ENCODE measurements at regions not wholly inside any gene's neighbourhood (a gene's known extent, or its start where the extent isn't known, plus 50 kb on each side); places are given as distances from the start of the nearest gene placed in this dataset.

DNA sequence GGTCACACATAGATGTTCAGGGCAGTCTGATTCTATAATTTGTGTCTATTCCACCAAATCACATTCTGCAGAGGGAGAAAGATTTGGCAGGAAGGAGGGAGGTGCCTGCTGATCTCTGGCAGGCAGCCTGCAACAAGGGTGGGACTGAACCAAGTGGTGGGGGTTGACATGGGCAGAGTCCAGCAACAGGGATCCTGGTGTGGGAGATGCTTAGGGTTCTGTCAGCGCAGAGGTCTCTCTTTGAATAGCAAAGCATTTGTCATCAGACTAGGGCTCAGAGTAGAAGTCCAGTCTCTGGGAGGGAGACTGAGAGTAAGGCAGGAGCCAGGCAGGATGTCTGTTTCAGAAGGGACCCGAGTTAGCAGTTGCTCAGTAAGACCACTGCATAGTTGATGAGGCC is 94.6 kb downstream of the UTP18 start:
- ATAC-seq (no peak), DNase-seq (no peak)
- WGBS, 3 donors: 53 to 70% (median 54%) methylated on average over 2 of the region's 2 CpGs
- no peaks in the 10 kb centered on the region for H3K4me1 ChIP-seq
- no peaks in the 10 kb centered on the region for H3K27me3 ChIP-seq (ENCODE audit: insufficient read depth in 3 of 3, low read length in 2 of 3)
- intact Hi-C loops (cut with DNase I): no loop called here
- no peak for TF ChIP-seq CTCF (IDR thresholded peaks at IDR 0.05)
- no peak overlapping the region for H3K4me3 ChIP-seq
- H3K9me3 ChIP-seq: no peaks in the 10 kb centered on the region
- no peak overlapping the region for H3K27ac ChIP-seq
- H3K36me3 ChIP-seq (ENCODE audit: insufficient read depth in 1 of 2, low read depth in 1 of 2): no peaks in the 10 kb centered on the region

DNA sequence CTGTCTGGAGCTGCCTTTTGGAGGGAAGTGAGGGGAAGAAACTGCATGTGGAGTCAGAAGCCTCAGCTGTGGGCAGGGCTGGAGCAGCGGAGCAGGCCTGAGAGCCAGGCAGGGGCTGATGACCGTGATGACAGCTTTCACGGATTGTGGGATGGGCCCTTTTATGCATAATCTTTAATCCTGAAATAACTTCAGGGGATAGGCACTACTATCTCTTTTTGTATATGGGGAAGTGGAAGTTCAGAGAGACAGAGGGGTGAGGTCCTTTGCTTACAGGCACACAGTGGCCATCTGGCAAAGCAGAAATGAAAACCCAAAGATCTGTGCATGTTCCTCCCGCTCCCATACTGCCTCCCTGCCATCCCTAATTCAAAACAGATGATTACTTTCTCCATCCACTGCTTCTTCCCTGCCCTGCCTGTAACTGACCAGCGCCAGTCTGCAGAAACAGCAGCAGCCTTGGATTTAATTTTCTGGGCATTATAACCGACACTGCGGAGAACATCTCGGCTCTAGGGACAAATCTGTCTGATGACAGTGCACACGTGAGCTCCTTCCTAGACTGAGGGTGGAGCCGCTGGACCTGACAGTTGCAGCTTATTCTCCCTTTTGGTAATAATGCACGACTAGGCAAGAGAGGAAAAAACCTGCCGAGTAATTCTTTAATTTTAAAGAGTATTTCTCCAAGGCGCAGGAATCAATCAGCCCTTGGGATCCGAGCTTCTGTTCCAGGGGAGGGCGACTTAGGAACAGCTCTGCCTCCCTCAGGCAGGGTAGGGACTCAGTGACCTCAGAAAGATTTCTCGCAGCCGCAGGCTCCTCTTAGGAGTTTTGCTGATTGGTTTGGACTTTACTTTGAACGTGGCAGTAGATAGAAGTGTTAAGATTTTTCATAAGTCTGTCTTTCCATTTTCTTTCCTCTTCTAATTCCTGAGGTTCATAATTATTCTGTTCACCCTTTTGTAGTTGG is 95.4 kb downstream of the UTP18 start:
- no peaks in the 10 kb centered on the region for H3K36me3 ChIP-seq (ENCODE audit: insufficient read depth in 1 of 2, low read depth in 1 of 2)
- intact Hi-C loops (cut with DNase I): no loop called here
- H3K4me3 ChIP-seq: no peak overlapping the region
- H3K27me3 ChIP-seq (ENCODE audit: insufficient read depth in 3 of 3, low read length in 2 of 3): no peaks in the 10 kb centered on the region
- DNase-seq: no peak
- ATAC-seq: no peak
- WGBS, 3 donors: 43 to 47% (median 45%) methylated on average over 18 of the region's 18 CpGs
- no peak overlapping the region for H3K27ac ChIP-seq
- H3K4me1 ChIP-seq: no peaks in the 10 kb centered on the region
- TF ChIP-seq CTCF (IDR thresholded peaks at IDR 0.05): no peak
- H3K9me3 ChIP-seq: no peaks in the 10 kb centered on the region

DNA sequence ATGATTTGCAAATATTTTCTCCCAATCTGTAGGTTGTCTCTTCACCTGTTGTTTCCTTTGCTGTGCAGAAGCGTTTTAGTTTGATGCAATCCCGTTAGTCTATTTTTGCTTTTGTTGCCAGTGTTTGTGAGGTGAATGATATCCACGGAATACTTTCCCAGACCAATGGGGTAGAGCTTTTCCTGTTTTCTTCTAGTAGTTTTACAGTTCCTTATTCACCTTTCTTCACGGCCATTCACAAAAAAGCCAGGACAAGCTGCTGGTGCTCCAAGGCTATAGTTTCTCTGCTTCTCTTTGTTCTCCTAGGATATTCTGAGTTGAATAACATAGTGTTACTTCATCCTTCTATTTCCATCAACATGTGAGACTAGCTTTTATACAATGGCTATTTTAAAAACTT is 98.7 kb downstream of the UTP18 start:
- intact Hi-C loops (cut with DNase I): no loop called here
- Histone ChIP-seq H3K27me3 (ENCODE audit: insufficient read depth in 3 of 3, low read length in 2 of 3) (no peaks in the 10 kb centered on the region), H3K4me1 (no peaks in the 10 kb centered on the region), H3K27ac (no peak overlapping the region), H3K4me3 (no peak overlapping the region), H3K36me3 (ENCODE audit: insufficient read depth in 1 of 2, low read depth in 1 of 2) (no peaks in the 10 kb centered on the region), H3K9me3 (no peaks in the 10 kb centered on the region)
- no peak for TF ChIP-seq CTCF (IDR thresholded peaks at IDR 0.05)
- WGBS, 3 donors: 86 to 91% (median 89%) methylated on average over 4 of the region's 4 CpGs
- DNase-seq (no peak), ATAC-seq (no peak)

DNA sequence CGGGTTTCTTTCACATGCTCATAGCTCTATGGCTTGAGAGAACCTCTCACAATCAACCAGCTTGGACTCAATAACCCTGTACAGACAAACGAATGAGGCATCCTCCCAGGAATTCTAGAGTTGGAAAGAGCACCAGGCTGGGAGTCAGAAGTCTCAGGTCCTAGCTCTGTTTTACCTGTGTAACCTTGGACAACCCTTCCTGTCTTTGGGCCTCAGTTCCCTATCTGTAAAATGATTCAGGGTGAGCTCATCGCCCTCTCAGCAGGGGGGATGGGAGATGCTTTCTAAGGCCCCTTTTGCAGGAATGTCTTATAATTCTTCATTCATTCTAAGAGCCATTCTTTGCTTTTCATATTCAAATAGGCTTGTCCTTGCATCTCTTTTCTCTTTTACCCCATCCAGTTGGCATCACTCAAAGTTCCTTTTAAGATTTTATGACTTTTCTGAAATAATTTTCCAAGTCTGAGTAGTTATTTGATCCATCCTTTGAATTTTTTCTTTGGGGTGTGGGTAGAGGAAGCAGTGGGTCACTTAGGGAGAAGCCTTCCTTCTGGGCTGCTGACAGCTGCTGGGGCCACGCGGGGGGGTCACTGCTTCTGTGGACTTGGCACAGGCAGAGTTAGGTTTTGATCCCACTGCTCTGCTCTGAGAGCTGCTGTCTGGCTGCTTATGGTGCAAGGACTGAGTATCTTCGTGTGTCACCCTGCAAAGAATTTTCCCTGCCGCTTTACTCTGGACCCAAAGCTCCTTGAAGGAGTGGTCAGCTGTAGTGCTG is 102.7 kb downstream of the UTP18 start:
- ATAC-seq: no peak
- peaks cover 0 to 9% (median 0%) of the 10 kb centered on the region in 3 donors for H3K27me3 ChIP-seq (ENCODE audit: insufficient read depth in 3 of 3, low read length in 2 of 3)
- TF ChIP-seq CTCF (IDR thresholded peaks at IDR 0.05): no peak
- H3K4me1 ChIP-seq: no peaks in the 10 kb centered on the region
- no peak for DNase-seq
- H3K36me3 ChIP-seq (ENCODE audit: insufficient read depth in 1 of 2, low read depth in 1 of 2): no peaks in the 10 kb centered on the region
- no peak overlapping the region for H3K4me3 ChIP-seq
- WGBS, 3 donors: 26 to 42% (median 30%) methylated on average over 7 of the region's 7 CpGs
- intact Hi-C loops (cut with DNase I): no loop called here
- H3K9me3 ChIP-seq: no peaks in the 10 kb centered on the region
- no peak overlapping the region for H3K27ac ChIP-seq

Data from psoas muscle (tissue), 7 donors.